Colonic mucosa (tissue), 4 donors: ENCODE measurements at regions not wholly inside any gene's neighbourhood (a gene's known extent, or its start where the extent isn't known, plus 50 kb on each side); places are given as distances from the start of the nearest gene placed in this dataset.

ENCODE experiments used
- DNase-seq: peaks from one replicate; pipeline ENCODE4 v3.0.0-alpha.2; 2020
- H3K27ac ChIP-seq: fragments of 200-600 bp; one replicate; pipeline ENCODE4 v1.8.0; 2021
- H3K27me3 ChIP-seq: fragments of 200-600 bp; one replicate; pipeline ENCODE4 v1.8.0; 2021
- H3K36me3 ChIP-seq: fragments of 200-600 bp; one replicate; pipeline ENCODE4 v1.8.0; 2021
- H3K4me1 ChIP-seq: fragments of 200-600 bp; one replicate; pipeline ENCODE4 v1.8.0; 2021; ENCODE audit warnings: mild to moderate bottlenecking
- H3K4me3 ChIP-seq: fragments of 200-600 bp; one replicate; pipeline ENCODE4 v1.8.0; 2021
- H3K9ac ChIP-seq, 2 donors: one replicate each; pipeline ENCODE4 v1.7.0; 2013; ENCODE audit warnings: control low read depth in 2 of 2, low read depth in 2 of 2, low read length in 2 of 2
- H3K9me3 ChIP-seq: fragments of 200-600 bp; one replicate; pipeline ENCODE4 v1.8.0; 2021
- intact Hi-C: fragments of 100-400 bp; cut with DNase I; formaldehyde crosslinking; loops from one replicate; pipeline ENCODE4 v1.14.1; 2022
- TF ChIP-seq, protein P1 (sequence below): fragments of 200-600 bp; IDR thresholded peaks from one replicate; pipeline ENCODE4 v1.8.0; 2022; ENCODE audit warnings: antibody characterized with exemption, mild to moderate bottlenecking
- donor health status: healthy.
- donor health status: DM: no; HTN: no; CAD: no.
- donor health status: DM: no; HTN: no; CAD: no.

DNA sequence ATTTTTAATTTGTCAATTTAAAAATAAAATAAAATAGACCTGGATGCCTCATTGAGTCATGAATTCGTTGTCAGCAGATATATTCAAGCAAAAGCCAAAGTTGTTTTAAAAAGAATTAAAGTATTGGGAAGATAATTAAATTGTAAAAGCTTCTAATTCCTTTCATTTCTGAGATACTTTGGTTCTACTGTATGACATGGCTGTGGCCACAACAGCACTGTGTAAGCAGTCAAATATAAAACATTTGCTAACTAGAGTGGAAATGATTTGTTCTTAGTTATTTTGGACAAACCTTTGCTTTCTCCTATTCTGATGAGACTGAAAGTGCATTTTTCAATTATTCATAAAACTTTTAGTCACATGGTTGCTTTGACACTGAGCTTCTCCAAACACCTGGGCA lies 143.6 kb upstream of the FAM13C start:
- no peaks in the 10 kb centered on the region for H3K27me3 ChIP-seq
- H3K4me3 ChIP-seq = no peak overlapping the region
- TF ChIP-seq, protein P1, sequence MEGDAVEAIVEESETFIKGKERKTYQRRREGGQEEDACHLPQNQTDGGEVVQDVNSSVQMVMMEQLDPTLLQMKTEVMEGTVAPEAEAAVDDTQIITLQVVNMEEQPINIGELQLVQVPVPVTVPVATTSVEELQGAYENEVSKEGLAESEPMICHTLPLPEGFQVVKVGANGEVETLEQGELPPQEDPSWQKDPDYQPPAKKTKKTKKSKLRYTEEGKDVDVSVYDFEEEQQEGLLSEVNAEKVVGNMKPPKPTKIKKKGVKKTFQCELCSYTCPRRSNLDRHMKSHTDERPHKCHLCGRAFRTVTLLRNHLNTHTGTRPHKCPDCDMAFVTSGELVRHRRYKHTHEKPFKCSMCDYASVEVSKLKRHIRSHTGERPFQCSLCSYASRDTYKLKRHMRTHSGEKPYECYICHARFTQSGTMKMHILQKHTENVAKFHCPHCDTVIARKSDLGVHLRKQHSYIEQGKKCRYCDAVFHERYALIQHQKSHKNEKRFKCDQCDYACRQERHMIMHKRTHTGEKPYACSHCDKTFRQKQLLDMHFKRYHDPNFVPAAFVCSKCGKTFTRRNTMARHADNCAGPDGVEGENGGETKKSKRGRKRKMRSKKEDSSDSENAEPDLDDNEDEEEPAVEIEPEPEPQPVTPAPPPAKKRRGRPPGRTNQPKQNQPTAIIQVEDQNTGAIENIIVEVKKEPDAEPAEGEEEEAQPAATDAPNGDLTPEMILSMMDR = no peak
- no peaks in the 10 kb centered on the region for H3K9me3 ChIP-seq
- H3K27ac ChIP-seq = no peak overlapping the region
- intact Hi-C loops = no loop called here
- H3K4me1 ChIP-seq = no peaks in the 10 kb centered on the region
- H3K9ac ChIP-seq = no peak overlapping the region
- H3K36me3 ChIP-seq = no peaks in the 10 kb centered on the region
- DNase-seq = no peak

DNA sequence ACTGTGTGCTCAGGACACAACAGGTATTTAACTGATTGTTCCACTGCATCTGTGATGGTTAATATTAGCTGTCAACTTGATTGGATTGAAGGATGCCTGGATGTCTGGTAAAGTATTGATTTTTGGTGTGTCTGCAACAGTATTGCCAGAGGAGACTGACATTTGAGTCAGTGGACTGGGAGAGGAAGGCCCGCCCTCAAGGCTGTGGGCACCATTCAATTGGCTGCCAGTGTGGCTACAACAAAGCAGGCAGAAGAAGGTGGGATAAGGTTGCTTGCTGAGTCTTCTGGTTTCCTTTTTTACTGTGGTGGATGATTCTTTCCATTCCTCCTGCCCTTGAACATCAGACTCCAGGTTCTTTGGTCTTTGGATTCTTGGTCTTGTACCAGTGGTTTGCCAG lies 137.1 kb upstream of the FAM13C start:
- Histone ChIP-seq H3K36me3 (no peaks in the 10 kb centered on the region), H3K9ac (no peak overlapping the region), H3K4me3 (no peak overlapping the region), H3K9me3 (no peaks in the 10 kb centered on the region), H3K27me3 (no peaks in the 10 kb centered on the region), H3K4me1 (no peaks in the 10 kb centered on the region), H3K27ac (no peak overlapping the region)
- no peak for DNase-seq
- TF ChIP-seq, protein P1 = no peak
- intact Hi-C loops = no loop called here

DNA sequence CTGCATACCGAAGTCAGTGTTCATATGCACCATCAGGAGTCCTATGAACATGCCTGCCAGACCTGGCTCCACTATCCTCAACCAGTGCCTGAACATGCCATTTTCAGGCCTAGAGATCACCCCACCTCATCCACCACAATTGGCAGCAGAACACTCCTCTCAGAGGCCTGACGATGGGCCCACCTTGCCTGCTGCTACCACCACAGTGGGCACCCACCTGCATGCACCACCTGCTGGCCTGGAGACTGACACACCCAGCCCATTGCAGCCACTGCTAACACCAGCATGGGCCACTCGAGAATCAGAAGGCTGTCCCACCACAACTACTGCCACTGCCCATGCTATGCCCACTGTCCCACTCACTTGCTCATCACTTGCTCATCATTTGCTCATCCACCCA lies 130.7 kb upstream of the FAM13C start:
- H3K4me1 ChIP-seq = no peaks in the 10 kb centered on the region
- no peaks in the 10 kb centered on the region for H3K27me3 ChIP-seq
- H3K27ac ChIP-seq = no peak overlapping the region
- DNase-seq = no peak
- intact Hi-C loops = no loop called here
- no peak overlapping the region for H3K4me3 ChIP-seq
- no peak overlapping the region for H3K9ac ChIP-seq
- H3K36me3 ChIP-seq = no peaks in the 10 kb centered on the region
- no peaks in the 10 kb centered on the region for H3K9me3 ChIP-seq
- TF ChIP-seq, protein P1 = no peak

DNA sequence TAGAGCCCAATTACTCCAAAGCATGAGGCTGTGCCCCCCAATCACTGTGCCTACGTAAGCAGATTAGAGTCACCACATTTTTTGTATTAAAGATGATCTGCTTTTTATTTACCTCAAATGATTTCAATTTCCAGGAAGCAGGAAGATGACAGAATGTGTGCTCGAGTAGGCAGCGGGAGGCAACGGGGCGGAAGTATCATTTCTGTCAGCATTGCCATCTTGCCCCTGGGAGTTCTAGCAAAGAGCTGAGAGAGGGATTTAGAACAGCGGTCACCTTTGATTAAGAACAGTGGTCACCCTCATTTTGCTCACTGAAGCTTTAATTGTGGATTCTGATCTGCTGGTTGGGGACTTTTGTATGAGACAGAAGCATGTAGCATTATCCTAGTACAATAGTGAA lies 117.1 kb upstream of the FAM13C start:
- intact Hi-C loops = no loop called here
- no peaks in the 10 kb centered on the region for H3K27me3 ChIP-seq
- TF ChIP-seq, protein P1 = no peak
- H3K9ac ChIP-seq = no peak overlapping the region
- H3K27ac ChIP-seq = no peak overlapping the region
- no peaks in the 10 kb centered on the region for H3K4me1 ChIP-seq
- H3K36me3 ChIP-seq = no peaks in the 10 kb centered on the region
- H3K4me3 ChIP-seq = no peak overlapping the region
- DNase-seq = no peak
- H3K9me3 ChIP-seq = no peaks in the 10 kb centered on the region

DNA sequence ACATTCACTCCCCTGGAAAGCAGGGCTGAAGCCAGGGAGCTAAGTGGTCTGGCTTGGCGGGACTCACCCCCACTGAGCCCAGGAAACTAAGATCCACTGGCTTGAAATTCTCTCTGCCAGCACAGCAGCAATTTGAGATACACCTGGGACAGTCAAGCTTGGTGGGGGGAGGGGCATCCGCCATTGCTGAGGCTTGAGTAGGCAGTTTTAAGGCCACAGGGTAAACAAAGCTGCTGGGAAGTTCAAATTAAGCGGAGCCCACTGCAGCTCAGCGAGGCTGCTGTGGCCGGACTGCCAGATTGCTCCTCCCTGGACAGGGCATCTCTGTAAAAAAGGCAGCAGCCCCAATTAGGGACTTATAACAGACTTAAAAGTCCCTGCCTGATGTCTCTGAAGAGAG lies 108.2 kb upstream of the FAM13C start:
- Histone ChIP-seq H3K9me3 (no peaks in the 10 kb centered on the region), H3K36me3 (no peaks in the 10 kb centered on the region)
- intact Hi-C loops = no loop called here

More for the DNA sequence above, 108.2 kb upstream of the FAM13C start:
- Histone ChIP-seq H3K9ac (no peak overlapping the region), H3K27me3 (no peaks in the 10 kb centered on the region), H3K4me1 (no peaks in the 10 kb centered on the region), H3K27ac (no peak overlapping the region), H3K4me3 (no peak overlapping the region)
- TF ChIP-seq, protein P1 = no peak
- DNase-seq = no peak
